H1 (cell line): ENCODE measurements at regions not wholly inside any gene's neighbourhood (a gene's known extent, or its start where the extent isn't known, plus 50 kb on each side); places are given as distances from the start of the nearest gene placed in this dataset.

Experiments used
- CTCF ChIA-PET: fragments of 300-600 bp; sonication (Branson Sonifier 250); formaldehyde crosslinking; loops from one replicate; lab custom pipeline; 2021; ENCODE audit not compliant: partially characterized antibody; lab: Charles Lee
- POLR2A ChIA-PET: fragments of 300-600 bp; sonication (Branson Sonifier 250); formaldehyde crosslinking; loops from one replicate; lab custom pipeline; 2021; ENCODE audit warnings: inconsistent platforms; ENCODE audit not compliant: partially characterized antibody; lab: Charles Lee
- DNase-seq, 2 experiments: peaks; one replicate each; pipeline versions ENCODE4 v3.0.0 to v3.0.0-alpha.2; 2010 to 2022; ENCODE audit warnings: low spot score in 2 of 2, low read depth in 1 of 2, mixed read lengths in 1 of 2
- FAIRE-seq: peaks from 2 replicates; lab custom pipeline; 2011; peaks lifted over from hg19 to GRCh38; lab: Jason Lieb, UNC
- H2AFZ ChIP-seq: 2 replicates; pipeline ENCODE4 v1.8.1; 2012; ENCODE audit warnings: low read length, inconsistent platforms
- H2AK5ac ChIP-seq: 2 replicates; pipeline ENCODE4 v1.6.1; 2013; ENCODE audit warnings: low read depth, low read length
- H2BK120ac ChIP-seq: replicated peaks from 2 replicates; pipeline ENCODE3; 2013; ENCODE audit warnings: low read depth, low read length, inconsistent platforms
- H2BK12ac ChIP-seq: 2 replicates; pipeline ENCODE4 v1.6.1; 2013; ENCODE audit warnings: low read depth, low read length
- H2BK15ac ChIP-seq: 2 replicates; pipeline ENCODE4 v1.6.1; 2013; ENCODE audit warnings: low read length
- H2BK20ac ChIP-seq: 2 replicates; pipeline ENCODE4 v1.6.1; 2013; ENCODE audit warnings: low read length
- H2BK5ac ChIP-seq: 2 replicates; pipeline ENCODE4 v1.6.1; 2013; ENCODE audit warnings: low read depth, low read length
- H3K14ac ChIP-seq: 2 replicates; pipeline ENCODE4 v1.6.1; 2013; ENCODE audit warnings: inconsistent platforms; ENCODE audit not compliant: insufficient read length
- H3K18ac ChIP-seq: 2 replicates; pipeline ENCODE4 v1.6.1; 2013; ENCODE audit warnings: low read length; ENCODE audit errors: extremely low read depth
- H3K23ac ChIP-seq: 2 replicates; pipeline ENCODE4 v1.6.1; 2013; ENCODE audit warnings: inconsistent platforms; ENCODE audit not compliant: insufficient read length
- H3K23me2 ChIP-seq: 2 replicates; pipeline ENCODE4 v1.6.1; 2013; ENCODE audit warnings: low read depth, low read length
- H3K27ac ChIP-seq: 2 replicates; pipeline ENCODE4 v1.6.1; 2011; ENCODE audit warnings: low read depth, low read length, inconsistent platforms
- H3K27me3 ChIP-seq, 4 experiments: replicated peaks in 1 of 4; 1 replicate in 1 of 4; 2 replicates in 3 of 4; pipeline versions ENCODE4 v1.6.1 to v1.8.1; 2011 to 2013; ENCODE audit warnings: low read length in 3 of 4, mild to moderate bottlenecking in 3 of 4, inconsistent platforms in 2 of 4, mixed read lengths in 2 of 4, moderate library complexity in 1 of 4; ENCODE audit not compliant: control insufficient read depth in 3 of 4, insufficient read depth in 3 of 4; ENCODE audit errors: extremely low read depth in 1 of 4
- H3K36me3 ChIP-seq, 4 experiments: 2 replicates each; pipeline versions ENCODE4 v1.6.1 to v1.8.1; 2011 to 2013; ENCODE audit warnings: mild to moderate bottlenecking in 4 of 4, low read length in 3 of 4, moderate library complexity in 2 of 4, control low read depth in 1 of 4, inconsistent platforms in 1 of 4; ENCODE audit not compliant: insufficient read depth in 4 of 4, control insufficient read depth in 2 of 4
- H3K4ac ChIP-seq: replicated peaks from 2 replicates; pipeline ENCODE3; 2013; ENCODE audit warnings: low read length, low read depth, mixed read lengths, inconsistent platforms; ENCODE audit not compliant: insufficient read length
- H3K4me1 ChIP-seq, 4 experiments: replicated peaks in 1 of 4; 1 replicate in 1 of 4; 2 replicates in 3 of 4; pipeline versions ENCODE4 v1.6.1 to v1.8.1; 2011 to 2013; ENCODE audit warnings: low read length in 3 of 4, inconsistent platforms in 2 of 4, mixed read lengths in 1 of 4; ENCODE audit not compliant: insufficient read depth in 4 of 4, control insufficient read depth in 3 of 4
- H3K4me2 ChIP-seq, 2 experiments: 2 replicates each; pipeline versions ENCODE4 v1.6.1 to v1.8.1; 2011 to 2013; ENCODE audit warnings: low read depth in 2 of 2, low read length in 2 of 2, control low read depth in 1 of 2, inconsistent platforms in 1 of 2, mild to moderate bottlenecking in 1 of 2; ENCODE audit not compliant: insufficient read depth in 1 of 2
- H3K4me3 ChIP-seq, 4 experiments: fragments of 200-600, 300-600 bp in 1 of 4; sonication (generic), shearing (Covaris generic), sonication (Bioruptor Twin) in 1 of 4; 2 replicates each; pipeline versions ENCODE4 v1.5.1 to v1.8.1; 2011 to 2016; ENCODE audit warnings: low read length in 4 of 4, low read depth in 3 of 4, control low read depth in 2 of 4, inconsistent platforms in 2 of 4, mild to moderate bottlenecking in 2 of 4, mixed read lengths in 1 of 4, moderate library complexity in 1 of 4; ENCODE audit not compliant: insufficient read depth in 2 of 4; ENCODE audit errors: extremely low read depth in 1 of 4
- H3K56ac ChIP-seq: replicated peaks from 2 replicates; pipeline ENCODE3; 2013; ENCODE audit warnings: low read depth, mild to moderate bottlenecking, mixed read lengths, low read length, inconsistent platforms; ENCODE audit not compliant: insufficient read length
- H3K79me1 ChIP-seq: 2 replicates; pipeline ENCODE4 v1.6.1; 2013; ENCODE audit warnings: low read depth, low read length, control low read depth
- H3K79me2 ChIP-seq, 2 experiments: 2 replicates each; pipeline versions ENCODE4 v1.6.1 to v1.8.1; 2012 to 2013; ENCODE audit warnings: low read length in 2 of 2, mild to moderate bottlenecking in 2 of 2, inconsistent platforms in 1 of 2; ENCODE audit not compliant: insufficient read depth in 2 of 2, control insufficient read depth in 1 of 2
- H3K9ac ChIP-seq, 4 experiments: replicated peaks in 1 of 4; 1 replicate in 1 of 4; 2 replicates in 3 of 4; pipeline versions ENCODE4 v1.6.1 to v1.8.1; 2011 to 2013; ENCODE audit warnings: low read depth in 3 of 4, low read length in 3 of 4, control low read depth in 2 of 4, mild to moderate bottlenecking in 2 of 4, moderate library complexity in 2 of 4, inconsistent platforms in 1 of 4; ENCODE audit errors: extremely low read depth in 1 of 4
- H3K9me3 ChIP-seq, 2 experiments: 2 replicates each; pipeline versions ENCODE4 v1.6.1 to v1.8.1; 2012 to 2013; ENCODE audit warnings: mild to moderate bottlenecking in 2 of 2, moderate library complexity in 2 of 2, control low read depth in 1 of 2, inconsistent platforms in 1 of 2, low read depth in 1 of 2, low read length in 1 of 2, mixed read lengths in 1 of 2; ENCODE audit not compliant: insufficient read depth in 2 of 2
- H4K20me1 ChIP-seq, 2 experiments: replicated peaks in 1 of 2; 2 replicates each; pipeline versions ENCODE3 to v1.8.1; 2011 to 2013; ENCODE audit warnings: inconsistent platforms in 2 of 2, low read length in 2 of 2, mild to moderate bottlenecking in 1 of 2; ENCODE audit not compliant: insufficient read depth in 2 of 2, control insufficient read depth in 1 of 2
- H4K5ac ChIP-seq: 2 replicates; pipeline ENCODE4 v1.6.1; 2013; ENCODE audit warnings: low read length, low read depth, mixed read lengths, inconsistent platforms; ENCODE audit not compliant: insufficient read length
- H4K8ac ChIP-seq: 2 replicates; pipeline ENCODE4 v1.8.0; 2013; ENCODE audit warnings: mild to moderate bottlenecking, moderate library complexity, low read length, inconsistent platforms; ENCODE audit not compliant: insufficient read depth; ENCODE audit errors: extremely low read depth
- H4K91ac ChIP-seq: replicated peaks from 2 replicates; pipeline ENCODE3; 2013; ENCODE audit warnings: low read length, mixed read lengths, inconsistent platforms; ENCODE audit not compliant: insufficient read length
- ASH2L ChIP-seq: fragments of 200-600, 300-600 bp; sonication (generic); IDR thresholded peaks from one replicate; pipeline ENCODE4 v1.7.1; 2017; ENCODE audit warnings: low read length
- E2F6 ChIP-seq: IDR thresholded peaks from 2 replicates; pipeline ENCODE4 v1.6.1; 2012; ENCODE audit warnings: inconsistent platforms
- HDAC2 ChIP-seq, 2 experiments: fragments of 300-600 bp in 1 of 2; sonication (generic) in 1 of 2; IDR thresholded peaks; 2 replicates each; pipeline ENCODE4 v1.6.1; 2011 to 2012; ENCODE audit warnings: low read depth in 2 of 2, low read length in 2 of 2, mild to moderate bottlenecking in 2 of 2, moderate library complexity in 2 of 2, borderline replicate concordance in 1 of 2, inconsistent platforms in 1 of 2
- HDAC6 ChIP-seq: IDR thresholded peaks from one replicate; pipeline ENCODE4 v1.7.1; 2012; ENCODE audit warnings: low read depth, mild to moderate bottlenecking, inconsistent platforms, low read length, moderate library complexity
- JUN ChIP-seq: IDR thresholded peaks from 2 replicates; pipeline ENCODE4 v1.6.1; 2011; ENCODE audit warnings: low read depth, mild to moderate bottlenecking, improper control_type of control experiment, low read length
- KDM4A ChIP-seq: IDR thresholded peaks from one replicate; pipeline ENCODE4 v1.7.1; 2012; ENCODE audit warnings: low read depth, mild to moderate bottlenecking, moderate library complexity, low read length, inconsistent platforms; ENCODE audit not compliant: severe bottlenecking
- NRF1 ChIP-seq: IDR thresholded peaks from 2 replicates; pipeline ENCODE4 v1.6.1; 2011; ENCODE audit warnings: mild to moderate bottlenecking, low read depth, low read length, improper control_type of control experiment
- POU5F1 ChIP-seq: IDR thresholded peaks from 2 replicates; pipeline ENCODE4 v1.6.1; 2011; ENCODE audit warnings: low read depth, mild to moderate bottlenecking, low read length, moderate library complexity
- RAD21 ChIP-seq, 2 experiments: IDR thresholded peaks in 1 of 2; conservative IDR thresholded peaks in 1 of 2; 2 replicates each; pipeline ENCODE4 v1.6.1; 2011; ENCODE audit warnings: low read depth in 2 of 2, low read length in 2 of 2, improper control_type of control experiment in 1 of 2, inconsistent platforms in 1 of 2, mild to moderate bottlenecking in 1 of 2, moderate library complexity in 1 of 2
- SIRT6 ChIP-seq: IDR thresholded peaks from one replicate; pipeline ENCODE4 v1.7.1; 2012; ENCODE audit warnings: low read length, inconsistent platforms
- SIX5 ChIP-seq: IDR thresholded peaks from 2 replicates; pipeline ENCODE4 v1.6.1; 2011; ENCODE audit warnings: mild to moderate bottlenecking, low read depth, low read length
- SP1 ChIP-seq: IDR thresholded peaks from 2 replicates; pipeline ENCODE4 v1.6.1; 2011; ENCODE audit warnings: low read depth, low read length
- SUZ12 ChIP-seq: fragments of 200-600 bp; sonication (generic); IDR thresholded peaks from 2 replicates; pipeline ENCODE4 v1.6.1; 2012; ENCODE audit warnings: mild to moderate bottlenecking, inconsistent platforms, low read length, moderate library complexity, mixed read lengths
- TCF12 ChIP-seq: IDR thresholded peaks from 2 replicates; pipeline ENCODE4 v1.6.1; 2011; ENCODE audit warnings: low read depth, mild to moderate bottlenecking, low read length
- TEAD4 ChIP-seq: IDR thresholded peaks from 2 replicates; pipeline ENCODE4 v1.6.1; 2012; ENCODE audit warnings: low read depth, low read length, inconsistent platforms, mixed read lengths
- YY1 ChIP-seq: IDR thresholded peaks from 2 replicates; pipeline ENCODE4 v1.6.1; 2011; ENCODE audit warnings: low read depth, mild to moderate bottlenecking, low read length
- WGBS, 2 experiments: shearing (Covaris generic) in 1 of 2; methylation state at CpG; one replicate each; pipeline versions ENCODE4 v1.1.6 to v1.1.7; 2013 to 2015; ENCODE audit warnings: low lambda C conversion rate in 2 of 2, mixed read lengths in 2 of 2, inconsistent platforms in 1 of 2, low coverage in 1 of 2, missing lambda C conversion rate in 1 of 2; ENCODE audit not compliant: insufficient replicate concordance in 2 of 2, insufficient coverage in 1 of 2, insufficient read length in 1 of 2; ENCODE audit errors: extremely low coverage in 1 of 2, missing lambda C conversion rate in 1 of 2; 5-methylcytosine and 5-hydroxymethylcytosine counted together

GRCh38 chr13:84097148-84097547, 214.9 kb upstream of the SLITRK1 start:
- Histone ChIP-seq H3K36me3 (no peaks in the 10 kb centered on the region), H2BK20ac (no peak overlapping the region), H4K5ac (no peak overlapping the region), H3K14ac (no peak overlapping the region), H2AK5ac (no peak overlapping the region), H3K56ac (no peak overlapping the region), H4K91ac (no peak overlapping the region), H3K4me1 (no peaks in the 10 kb centered on the region), H3K4me3 (no peak overlapping the region), H2BK120ac (no peak overlapping the region), H3K27ac (no peak overlapping the region), H3K27me3 (no peaks in the 10 kb centered on the region), H2BK15ac (no peak overlapping the region), H3K79me2 (no peaks in the 10 kb centered on the region), H3K9me3 (no peaks in the 10 kb centered on the region), H2AFZ (no peak overlapping the region), H3K79me1 (no peaks in the 10 kb centered on the region), H3K4ac (no peak overlapping the region), H2BK5ac (no peak overlapping the region), H3K18ac (no peak overlapping the region), H2BK12ac (no peak overlapping the region), H3K23ac (no peak overlapping the region), H4K8ac (no peak overlapping the region), H3K4me2 (no peak overlapping the region), H3K9ac (no peak overlapping the region), H4K20me1 (no peaks in the 10 kb centered on the region), H3K23me2 (no peaks in the 10 kb centered on the region)
- POLR2A ChIA-PET, result no interaction called here
- FAIRE-seq (no peak), DNase-seq (no peak)
- CTCF ChIA-PET, result no interaction called here
- 68% methylated on average over 4 of the region's 4 CpGs; no CpG with 5 or more reads in 1 of the 2 experiments for WGBS, 2 experiments
- TF ChIP-seq SIRT6 (no peak), ASH2L (no peak), POU5F1 (no peak), YY1 (no peak), NRF1 (no peak), SIX5 (no peak), HDAC6 (no peak), TEAD4 (no peak), JUN (no peak), HDAC2 (IDR thresholded peaks at IDR 0.05; ENCODE audit: borderline replicate concordance in 1 of 2, low read depth in 2 of 2, low read length in 2 of 2) (no peak), SUZ12 (no peak), TCF12 (no peak), SP1 (no peak), RAD21 (IDR thresholded peaks at IDR 0.05 in 1 of 2, conservative IDR thresholded peaks at IDR 0.05 in 1 of 2; ENCODE audit: low read depth in 2 of 2, low read length in 2 of 2) (no peak), KDM4A (no peak), E2F6 (no peak)
